Left lung (tissue), 4 donors: ENCODE measurements at regions not wholly inside any gene's neighbourhood (a gene's known extent, or its start where the extent isn't known, plus 50 kb on each side); places are given as distances from the start of the nearest gene placed in this dataset.

Source experiments
- ATAC-seq: fragments of 200-7000 bp; cut with Tn5 transposase; one replicate; pipeline ENCODE4 v1.9.1; 2020; ENCODE audit warnings: moderate library complexity
- DNase-seq, 4 donors: peaks; one replicate each; pipeline ENCODE4 v3.0.0-alpha.2; 2013 to 2020
- H3K27ac ChIP-seq, 2 donors: fragments of 200-600 bp; sonication (generic) in 1 of 2; one replicate each; pipeline versions ENCODE4 v1.5.0 to v1.8.0; 2020 to 2021
- H3K27me3 ChIP-seq, 2 donors: fragments of 200-600 bp; sonication (generic) in 1 of 2; one replicate each; pipeline versions ENCODE4 v1.5.0 to v1.8.0; 2020 to 2021
- H3K36me3 ChIP-seq, 2 donors: fragments of 200-600 bp; sonication (generic) in 1 of 2; one replicate each; pipeline versions ENCODE4 v1.5.0 to v1.8.0; 2020 to 2021
- H3K4me1 ChIP-seq, 2 donors: fragments of 200-600 bp; one replicate each; pipeline ENCODE4 v1.8.0; 2021
- H3K4me3 ChIP-seq, 2 donors: fragments of 200-600 bp; sonication (generic) in 1 of 2; one replicate each; pipeline versions ENCODE4 v1.5.0 to v1.8.0; 2020 to 2021; ENCODE audit warnings: mild to moderate bottlenecking in 1 of 2
- H3K9me3 ChIP-seq, 2 donors: fragments of 200-600 bp; sonication (generic) in 1 of 2; one replicate each; pipeline versions ENCODE4 v1.5.0 to v1.8.0; 2020 to 2021
- intact Hi-C, 2 donors: fragments of 100-400 bp; cut with DNase I; formaldehyde crosslinking; loops; one replicate each; pipeline versions ENCODE4 v1.11.2 to v1.14.2; 2022
- TF ChIP-seq, protein P1 (sequence below), 2 donors: fragments of 200-600 bp; sonication (generic) in 1 of 2; IDR thresholded peaks; one replicate each; pipeline versions ENCODE4 v1.5.0 to v1.8.0; 2021; ENCODE audit warnings: antibody characterized with exemption in 2 of 2
- donor health status: DM: no; HTN: yes; CAD: no.
- donor health status: DM: no; HTN: no; CAD: no.

DNA sequence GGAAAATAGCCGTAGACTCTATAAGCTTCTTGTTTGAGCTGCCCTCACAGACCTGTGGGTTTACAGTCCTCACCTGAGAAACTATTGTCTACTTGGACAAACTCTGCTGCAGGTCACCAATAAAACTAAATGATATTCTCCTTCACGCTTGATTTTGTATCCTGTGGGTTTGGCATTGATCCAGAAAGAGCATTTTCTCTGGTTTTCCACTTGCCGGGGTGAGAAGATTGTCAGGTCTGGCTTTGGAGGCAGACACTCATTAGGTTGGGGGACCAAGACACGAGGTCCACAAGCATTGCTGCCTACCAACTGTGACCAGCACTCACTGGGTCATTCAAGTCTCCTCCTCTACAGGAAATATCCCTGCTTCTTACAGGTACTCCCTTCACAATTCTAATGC, 68.5 kb downstream of the CDC14C start:
- DNase-seq (no peak), ATAC-seq (no peak)
- Histone ChIP-seq H3K27ac (no peak overlapping the region), H3K4me3 (no peak overlapping the region), H3K27me3 (no peaks in the 10 kb centered on the region), H3K9me3 (peaks cover 0 to under 1% of the 10 kb centered on the region in 2 donors), H3K36me3 (no peaks in the 10 kb centered on the region), H3K4me1 (no peaks in the 10 kb centered on the region)
- intact Hi-C loops, result no loop called here
- TF ChIP-seq, protein P1, sequence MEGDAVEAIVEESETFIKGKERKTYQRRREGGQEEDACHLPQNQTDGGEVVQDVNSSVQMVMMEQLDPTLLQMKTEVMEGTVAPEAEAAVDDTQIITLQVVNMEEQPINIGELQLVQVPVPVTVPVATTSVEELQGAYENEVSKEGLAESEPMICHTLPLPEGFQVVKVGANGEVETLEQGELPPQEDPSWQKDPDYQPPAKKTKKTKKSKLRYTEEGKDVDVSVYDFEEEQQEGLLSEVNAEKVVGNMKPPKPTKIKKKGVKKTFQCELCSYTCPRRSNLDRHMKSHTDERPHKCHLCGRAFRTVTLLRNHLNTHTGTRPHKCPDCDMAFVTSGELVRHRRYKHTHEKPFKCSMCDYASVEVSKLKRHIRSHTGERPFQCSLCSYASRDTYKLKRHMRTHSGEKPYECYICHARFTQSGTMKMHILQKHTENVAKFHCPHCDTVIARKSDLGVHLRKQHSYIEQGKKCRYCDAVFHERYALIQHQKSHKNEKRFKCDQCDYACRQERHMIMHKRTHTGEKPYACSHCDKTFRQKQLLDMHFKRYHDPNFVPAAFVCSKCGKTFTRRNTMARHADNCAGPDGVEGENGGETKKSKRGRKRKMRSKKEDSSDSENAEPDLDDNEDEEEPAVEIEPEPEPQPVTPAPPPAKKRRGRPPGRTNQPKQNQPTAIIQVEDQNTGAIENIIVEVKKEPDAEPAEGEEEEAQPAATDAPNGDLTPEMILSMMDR (IDR thresholded peaks at IDR 0.05), result no peak

GRCh38 chr7:49001610-49002033, 77.3 kb downstream of the CDC14C start:
- Histone ChIP-seq H3K9me3 (peaks cover 0 to 3% of the 10 kb centered on the region in 2 donors), H3K27me3 (no peaks in the 10 kb centered on the region), H3K27ac (no peak overlapping the region), H3K36me3 (no peaks in the 10 kb centered on the region), H3K4me3 (no peak overlapping the region), H3K4me1 (no peaks in the 10 kb centered on the region)
- TF ChIP-seq, protein P1 (IDR thresholded peaks at IDR 0.05), result peak in 1 of 2 donors; percentile 15
- DNase-seq (peak in 1 of 4 donors; percentile 4), ATAC-seq (peak; percentile 73)
- intact Hi-C loops, result no loop called here

DNA sequence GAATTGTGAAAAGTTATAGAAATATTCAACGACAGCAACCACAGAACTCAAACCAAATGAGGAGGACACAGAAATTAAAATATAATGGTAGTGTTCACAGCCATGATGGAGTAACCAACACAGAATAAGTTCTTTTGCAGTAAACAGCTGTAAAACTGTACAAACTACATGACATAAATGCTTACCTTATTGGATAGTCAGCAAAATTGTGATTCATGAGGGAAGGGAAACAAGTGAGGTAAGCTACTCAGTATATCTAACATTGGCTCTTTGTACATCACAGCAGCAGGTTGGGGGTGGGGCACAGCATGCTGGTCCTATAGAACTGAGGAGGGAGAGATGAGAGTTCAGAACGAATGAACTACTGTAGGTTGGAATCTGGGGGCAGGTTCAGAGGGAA, 86.4 kb downstream of the CDC14C start:
- Histone ChIP-seq H3K27ac (no peak overlapping the region), H3K36me3 (no peaks in the 10 kb centered on the region), H3K27me3 (no peaks in the 10 kb centered on the region), H3K4me1 (no peaks in the 10 kb centered on the region), H3K4me3 (no peak overlapping the region), H3K9me3 (peaks cover 0 to 6% of the 10 kb centered on the region in 2 donors)
- DNase-seq (no peak), ATAC-seq (no peak)
- intact Hi-C loops, result no loop called here
- TF ChIP-seq, protein P1 (IDR thresholded peaks at IDR 0.05), result no peak

DNA sequence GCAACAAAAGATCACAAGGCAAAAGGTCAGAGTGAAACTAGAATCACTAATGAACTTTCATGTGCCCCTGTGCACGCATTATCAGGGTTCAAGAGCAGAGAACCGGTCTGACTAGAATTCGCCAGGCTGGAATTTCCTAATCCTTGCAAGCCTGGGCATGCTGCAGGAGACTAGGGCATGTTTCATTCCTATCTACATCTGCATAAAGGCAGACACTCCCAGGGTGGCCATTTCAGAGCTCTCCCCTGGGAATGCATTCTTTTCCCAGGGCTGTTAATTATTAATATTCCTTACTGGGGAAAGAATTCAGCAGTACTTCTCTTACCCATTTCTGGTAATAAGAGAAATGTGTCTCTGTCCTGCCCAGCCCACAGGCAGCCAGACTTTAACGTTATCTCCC, 90.5 kb downstream of the CDC14C start:
- H3K9me3 ChIP-seq, result peaks cover 0 to 4% of the 10 kb centered on the region in 2 donors
- no peak overlapping the region for H3K4me3 ChIP-seq
- no peak overlapping the region for H3K27ac ChIP-seq
- H3K27me3 ChIP-seq, result no peaks in the 10 kb centered on the region
- ATAC-seq (no peak), DNase-seq (no peak)
- H3K4me1 ChIP-seq, result no peaks in the 10 kb centered on the region
- TF ChIP-seq, protein P1 (IDR thresholded peaks at IDR 0.05), result no peak
- intact Hi-C loops, result no loop called here
- no peaks in the 10 kb centered on the region for H3K36me3 ChIP-seq

DNA sequence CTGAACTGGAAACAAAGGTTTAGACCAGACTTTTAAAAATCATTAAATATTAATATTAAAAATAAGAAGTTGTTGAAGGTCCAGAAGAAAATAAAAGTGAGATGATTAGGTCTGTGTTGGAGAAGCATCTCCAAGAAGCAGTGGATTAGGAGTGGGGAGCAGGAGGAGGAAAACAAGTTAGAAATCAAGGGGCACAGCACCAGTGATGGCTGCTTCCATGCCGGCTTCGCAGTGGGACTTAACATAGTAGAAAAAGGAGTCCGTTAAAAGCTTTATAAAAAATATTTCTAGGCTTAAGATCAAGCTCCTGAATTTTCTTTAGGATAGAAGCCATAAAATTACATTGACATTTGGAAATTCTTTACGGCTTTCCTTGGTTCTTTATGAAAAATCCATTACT, 95.8 kb downstream of the CDC14C start:
- intact Hi-C loops, result no loop called here
- no peak for ATAC-seq
- Histone ChIP-seq H3K9me3 (peaks cover 0 to under 1% of the 10 kb centered on the region in 2 donors), H3K4me3 (no peak overlapping the region), H3K27me3 (no peaks in the 10 kb centered on the region), H3K4me1 (no peaks in the 10 kb centered on the region), H3K27ac (no peak overlapping the region), H3K36me3 (no peaks in the 10 kb centered on the region)
- TF ChIP-seq, protein P1 (IDR thresholded peaks at IDR 0.05), result no peak
- peak in 1 of 4 donors; percentile 51 for DNase-seq
